ENCODE measurements at regions not wholly inside any gene's neighbourhood (a gene's known extent, or its start where the extent isn't known, plus 50 kb on each side); places are given as distances from the start of the nearest gene placed in this dataset.

DNA sequence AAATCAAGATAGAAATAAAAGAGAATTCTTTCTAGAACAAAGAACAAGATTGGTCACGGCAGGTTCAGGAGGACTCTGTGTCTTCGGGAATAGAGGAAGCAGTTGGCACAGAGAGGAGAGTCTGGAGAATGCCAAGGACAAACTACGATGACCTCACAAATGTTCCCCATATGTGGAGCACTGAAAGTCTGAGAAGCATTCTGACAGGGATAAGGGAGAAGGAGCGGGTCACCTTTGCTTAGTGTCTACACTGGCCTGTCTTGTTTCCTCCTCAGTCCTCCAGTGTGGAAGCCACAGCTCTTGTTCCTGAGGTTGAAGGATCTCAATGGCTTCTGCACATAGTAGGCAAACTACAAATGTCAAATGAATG, 338.8 kb downstream of the MYCN start:
- no peak for TF ChIP-seq SUZ12 (IDR thresholded peaks at IDR 0.05)
- TF ChIP-seq L3MBTL2 (conservative IDR thresholded peaks at IDR 0.05) = no peak
- TF ChIP-seq FOXA1 (IDR thresholded peaks at IDR 0.05) = no peak
- TF ChIP-seq HDGF (IDR thresholded peaks at IDR 0.05; ENCODE audit: borderline replicate concordance) = no peak
- TF ChIP-seq LEF1 (IDR thresholded peaks at IDR 0.05; ENCODE audit: borderline replicate concordance) = no peak
- TF ChIP-seq, protein P1, sequence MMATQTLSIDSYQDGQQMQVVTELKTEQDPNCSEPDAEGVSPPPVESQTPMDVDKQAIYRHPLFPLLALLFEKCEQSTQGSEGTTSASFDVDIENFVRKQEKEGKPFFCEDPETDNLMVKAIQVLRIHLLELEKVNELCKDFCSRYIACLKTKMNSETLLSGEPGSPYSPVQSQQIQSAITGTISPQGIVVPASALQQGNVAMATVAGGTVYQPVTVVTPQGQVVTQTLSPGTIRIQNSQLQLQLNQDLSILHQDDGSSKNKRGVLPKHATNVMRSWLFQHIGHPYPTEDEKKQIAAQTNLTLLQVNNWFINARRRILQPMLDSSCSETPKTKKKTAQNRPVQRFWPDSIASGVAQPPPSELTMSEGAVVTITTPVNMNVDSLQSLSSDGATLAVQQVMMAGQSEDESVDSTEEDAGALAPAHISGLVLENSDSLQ (IDR thresholded peaks at IDR 0.05) = no peak
- no peak for TF ChIP-seq TARDBP (IDR thresholded peaks at IDR 0.05)
- no peak for TF ChIP-seq FOXK2 (IDR thresholded peaks at IDR 0.05)
- no peak for TF ChIP-seq CTBP1 (IDR thresholded peaks at IDR 0.05; ENCODE audit: borderline replicate concordance)

GRCh38 chr2:16278421-16279200, 338.3 kb downstream of the MYCN start:
- POLR2A ChIA-PET = interaction anchor here (0.6 kb wide), 1 partner anchor 38 kb away, joined by 6 read pairs; no protein-coding TSS in a partner anchor
- CTCF ChIA-PET = interaction anchor here (0.6 kb wide), 1 partner anchor 245 kb away, joined by 3 read pairs; no protein-coding TSS in a partner anchor
- TF ChIP-seq ARNT (IDR thresholded peaks at IDR 0.05) (no peak), L3MBTL2 (conservative IDR thresholded peaks at IDR 0.05) (no peak), BHLHE40 (IDR thresholded peaks at IDR 0.05; ENCODE audit: borderline replicate concordance) (no peak), CTBP1 (IDR thresholded peaks at IDR 0.05; ENCODE audit: borderline replicate concordance) (no peak), HDGF (IDR thresholded peaks at IDR 0.05; ENCODE audit: borderline replicate concordance) (no peak), FOXA1 (IDR thresholded peaks at IDR 0.05) (no peak), FOXM1 (IDR thresholded peaks at IDR 0.05; ENCODE audit: borderline replicate concordance) (no peak), TARDBP (IDR thresholded peaks at IDR 0.05) (no peak), NFRKB (IDR thresholded peaks at IDR 0.05) (no peak), LEF1 (IDR thresholded peaks at IDR 0.05; ENCODE audit: borderline replicate concordance) (no peak), SP1 (IDR thresholded peaks at IDR 0.05) (no peak)
- TF ChIP-seq, protein P1 (IDR thresholded peaks at IDR 0.05) = no peak
- DNase-seq (ENCODE audit: extremely low spot score) = no peak

More for the DNA sequence above, 338.8 kb downstream of the MYCN start:
- POLR2A ChIA-PET = no interaction called here
- no peak for DNase-seq (ENCODE audit: extremely low spot score)
- CTCF ChIA-PET = no interaction called here

- no peak for TF ChIP-seq SUZ12 (IDR thresholded peaks at IDR 0.05)
- no peak for TF ChIP-seq TARDBP (IDR thresholded peaks at IDR 0.05)
- TF ChIP-seq NFRKB (IDR thresholded peaks at IDR 0.05) = no peak
- no peak for TF ChIP-seq ARNT (IDR thresholded peaks at IDR 0.05)
- no peak for TF ChIP-seq FOXA1 (IDR thresholded peaks at IDR 0.05)
- no peak for TF ChIP-seq CTBP1 (IDR thresholded peaks at IDR 0.05; ENCODE audit: borderline replicate concordance)
- no peak for TF ChIP-seq FOXM1 (IDR thresholded peaks at IDR 0.05; ENCODE audit: borderline replicate concordance)
- TF ChIP-seq, protein P1 (IDR thresholded peaks at IDR 0.05) = no peak
- TF ChIP-seq L3MBTL2 (conservative IDR thresholded peaks at IDR 0.05) = no peak
- no peak for TF ChIP-seq ELF4 (IDR thresholded peaks at IDR 0.05)
- no peak for TF ChIP-seq SP1 (IDR thresholded peaks at IDR 0.05)
- no peak for TF ChIP-seq FOXK2 (IDR thresholded peaks at IDR 0.05)
- TF ChIP-seq HDGF (IDR thresholded peaks at IDR 0.05; ENCODE audit: borderline replicate concordance) = no peak
- no peak for DNase-seq (ENCODE audit: extremely low spot score)
- POLR2A ChIA-PET = no interaction called here
- CTCF ChIA-PET = no interaction called here
Measured at GRCh38 chr2:16277117-16277516, 336.8 kb downstream of the MYCN start.

DNA sequence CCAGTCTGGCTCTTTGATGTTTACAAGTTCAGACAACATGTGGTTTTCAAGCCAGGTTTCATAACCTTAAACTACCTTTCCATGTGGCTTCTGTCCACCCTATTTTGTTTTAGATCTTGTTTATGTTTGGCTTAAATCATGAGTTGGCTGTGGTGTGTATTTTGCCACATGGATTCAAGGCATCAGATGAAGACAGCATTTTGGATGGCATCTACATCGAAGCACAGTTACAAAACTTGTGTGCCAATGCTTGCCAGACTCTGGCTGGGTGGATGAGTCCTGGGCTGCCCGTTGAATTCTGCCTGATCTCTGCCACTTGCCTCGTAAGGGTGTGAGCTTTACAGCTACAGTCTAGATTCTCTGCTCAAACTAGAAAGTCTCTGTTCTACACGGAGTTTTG, 335.3 kb downstream of the MYCN start:
- CTCF ChIA-PET = no interaction called here
- no peak for TF ChIP-seq SP1 (IDR thresholded peaks at IDR 0.05)
- no peak for TF ChIP-seq HDGF (IDR thresholded peaks at IDR 0.05; ENCODE audit: borderline replicate concordance)
- no peak for TF ChIP-seq FOXA1 (IDR thresholded peaks at IDR 0.05)
- TF ChIP-seq CTBP1 (IDR thresholded peaks at IDR 0.05; ENCODE audit: borderline replicate concordance) = no peak
- TF ChIP-seq FOXK2 (IDR thresholded peaks at IDR 0.05) = no peak
- TF ChIP-seq SUZ12 (IDR thresholded peaks at IDR 0.05) = no peak
- no peak for TF ChIP-seq NFRKB (IDR thresholded peaks at IDR 0.05)
- TF ChIP-seq, protein P1 (IDR thresholded peaks at IDR 0.05) = no peak
- TF ChIP-seq ZNF384 (IDR thresholded peaks at IDR 0.05) = no peak
- TF ChIP-seq BHLHE40 (IDR thresholded peaks at IDR 0.05; ENCODE audit: borderline replicate concordance) = no peak
- TF ChIP-seq ELF4 (IDR thresholded peaks at IDR 0.05) = no peak
- no peak for TF ChIP-seq L3MBTL2 (conservative IDR thresholded peaks at IDR 0.05)
- TF ChIP-seq LEF1 (IDR thresholded peaks at IDR 0.05; ENCODE audit: borderline replicate concordance) = no peak
- no peak for TF ChIP-seq TARDBP (IDR thresholded peaks at IDR 0.05)
- no peak for TF ChIP-seq FOXM1 (IDR thresholded peaks at IDR 0.05; ENCODE audit: borderline replicate concordance)
- POLR2A ChIA-PET = no interaction called here
- no peak for DNase-seq (ENCODE audit: extremely low spot score)

DNA sequence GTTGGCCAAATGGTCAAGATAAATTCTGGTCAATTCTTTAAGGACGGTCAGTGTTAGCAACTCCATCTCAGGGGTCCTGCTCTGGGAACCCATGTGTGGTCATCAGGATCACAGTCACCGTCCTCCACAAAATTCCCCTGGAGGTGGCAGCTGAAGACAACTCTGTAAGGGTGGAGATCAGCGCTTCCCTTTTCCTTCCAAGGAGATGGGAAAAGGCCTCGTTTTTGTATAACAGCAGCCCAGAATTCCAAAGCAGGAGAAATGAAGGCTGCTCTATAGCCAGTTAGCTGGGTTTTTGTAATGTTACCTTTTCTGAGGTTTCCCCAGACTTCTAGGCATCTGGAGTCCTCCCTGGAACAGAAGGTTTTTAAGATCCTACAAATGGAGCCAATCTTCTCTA, 334.8 kb downstream of the MYCN start:
- no peak for DNase-seq (ENCODE audit: extremely low spot score)
- CTCF ChIA-PET = no interaction called here
- TF ChIP-seq FOXK2 (IDR thresholded peaks at IDR 0.05) (no peak), NFRKB (IDR thresholded peaks at IDR 0.05) (no peak), HDGF (IDR thresholded peaks at IDR 0.05; ENCODE audit: borderline replicate concordance) (no peak), BHLHE40 (IDR thresholded peaks at IDR 0.05; ENCODE audit: borderline replicate concordance) (no peak), SP1 (IDR thresholded peaks at IDR 0.05) (no peak), FOXM1 (IDR thresholded peaks at IDR 0.05; ENCODE audit: borderline replicate concordance) (no peak)
- POLR2A ChIA-PET = no interaction called here
